Osteoblast (primary cell): ENCODE measurements at regions not wholly inside any gene's neighbourhood (a gene's known extent, or its start where the extent isn't known, plus 50 kb on each side); places are given as distances from the start of the nearest gene placed in this dataset.

ENCODE experiments used
- DNase-seq: peaks from one replicate; pipeline ENCODE4 v3.0.0; 2011; ENCODE audit warnings: low spot score, mixed read lengths; ENCODE audit not compliant: insufficient read length; ENCODE audit errors: missing footprints
- H2AFZ ChIP-seq: 2 replicates; pipeline ENCODE4 v1.6.0; 2011; ENCODE audit warnings: mild to moderate bottlenecking, low read length
- H3K27ac ChIP-seq: 2 replicates; pipeline ENCODE4 v1.5.1; 2011; ENCODE audit warnings: mild to moderate bottlenecking, low read depth, low read length, moderate library complexity
- H3K27me3 ChIP-seq: 2 replicates; pipeline ENCODE4 v1.6.0; 2012; ENCODE audit warnings: mild to moderate bottlenecking, control low read depth, inconsistent platforms, low read length, moderate library complexity; ENCODE audit not compliant: insufficient read depth
- H3K36me3 ChIP-seq: 2 replicates; pipeline ENCODE4 v1.5.1; 2011; ENCODE audit warnings: mild to moderate bottlenecking, low read length, control low read depth, moderate library complexity; ENCODE audit not compliant: insufficient read depth
- H3K4me1 ChIP-seq: 2 replicates; pipeline ENCODE4 v1.5.1; 2011; ENCODE audit warnings: mild to moderate bottlenecking, low read length, control low read depth, moderate library complexity; ENCODE audit not compliant: insufficient read depth
- H3K4me2 ChIP-seq: 2 replicates; pipeline ENCODE4 v1.6.0; 2011; ENCODE audit warnings: mild to moderate bottlenecking, low read length; ENCODE audit not compliant: insufficient read depth
- H3K4me3 ChIP-seq: fragments of 200-600 bp; sonication (generic); 3 replicates; pipeline ENCODE4 v1.5.1; 2012; ENCODE audit warnings: mild to moderate bottlenecking, low read length, inconsistent platforms; ENCODE audit not compliant: insufficient read depth
- H3K79me2 ChIP-seq: 2 replicates; pipeline ENCODE4 v1.6.0; 2012; ENCODE audit warnings: mild to moderate bottlenecking, low read length, control low read depth, inconsistent platforms; ENCODE audit not compliant: insufficient read depth
- H3K9me3 ChIP-seq: 2 replicates; pipeline ENCODE4 v1.5.1; 2011; ENCODE audit warnings: low read depth, low read length, control low read depth
- H4K20me1 ChIP-seq: 2 replicates; pipeline ENCODE4 v1.6.0; 2012; ENCODE audit warnings: mild to moderate bottlenecking, low read length, control low read depth; ENCODE audit not compliant: insufficient read depth
- CTCF ChIP-seq: IDR thresholded peaks from 2 replicates; pipeline ENCODE4 v1.5.1; 2011; ENCODE audit warnings: mild to moderate bottlenecking, low read depth, low read length, moderate library complexity; ENCODE audit errors: extremely low read depth

DNA sequence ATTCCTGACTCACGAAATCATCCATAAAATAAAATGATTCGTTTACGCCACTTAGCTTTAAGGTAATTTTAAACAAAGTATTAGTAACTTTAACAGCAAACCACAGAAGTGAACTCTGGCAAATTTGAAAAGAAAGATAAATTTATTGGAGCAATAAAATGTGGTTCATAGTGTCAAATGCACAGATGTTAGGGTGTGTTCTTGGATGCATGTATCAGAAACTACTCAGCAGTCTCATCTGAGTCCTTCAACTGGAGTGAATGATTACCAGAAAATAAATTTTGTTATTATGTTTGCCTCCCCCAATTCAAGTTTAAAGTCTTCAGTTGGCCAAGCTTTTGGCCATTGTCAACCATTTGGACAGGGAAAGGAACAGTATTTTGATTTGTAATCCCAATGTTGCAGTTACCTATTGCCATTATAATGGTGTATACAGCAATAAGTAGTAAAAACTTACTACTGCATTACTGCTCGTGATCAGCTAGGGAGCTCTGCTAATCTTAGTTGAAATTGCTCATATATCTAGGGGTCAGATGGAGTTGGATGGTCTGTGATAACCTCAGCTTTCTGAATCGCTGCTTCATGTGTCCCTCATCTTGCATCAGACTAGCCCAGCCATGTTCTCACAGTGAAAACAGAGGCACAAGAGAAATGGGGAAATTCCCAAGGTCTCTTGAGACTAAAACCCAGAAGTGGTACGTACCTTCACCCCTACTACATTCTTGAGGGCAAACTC lies 254.6 kb upstream of the KCNIP4 start:
- Histone ChIP-seq H3K27me3 (no peaks in the 10 kb centered on the region), H3K9me3 (no peaks in the 10 kb centered on the region), H3K4me2 (no peak overlapping the region), H2AFZ (no peak overlapping the region), H3K4me3 (no peak overlapping the region), H3K36me3 (no peaks in the 10 kb centered on the region), H3K79me2 (no peaks in the 10 kb centered on the region), H3K4me1 (no peaks in the 10 kb centered on the region), H4K20me1 (no peaks in the 10 kb centered on the region), H3K27ac (no peak overlapping the region)
- TF ChIP-seq CTCF, result no peak
- no peak for DNase-seq

- no peak overlapping the region for H2AFZ ChIP-seq
- no peak for TF ChIP-seq CTCF
- no peak for DNase-seq
Observed at GRCh38 chr4:22202246-22202974, 253.8 kb upstream of the KCNIP4 start.

DNA sequence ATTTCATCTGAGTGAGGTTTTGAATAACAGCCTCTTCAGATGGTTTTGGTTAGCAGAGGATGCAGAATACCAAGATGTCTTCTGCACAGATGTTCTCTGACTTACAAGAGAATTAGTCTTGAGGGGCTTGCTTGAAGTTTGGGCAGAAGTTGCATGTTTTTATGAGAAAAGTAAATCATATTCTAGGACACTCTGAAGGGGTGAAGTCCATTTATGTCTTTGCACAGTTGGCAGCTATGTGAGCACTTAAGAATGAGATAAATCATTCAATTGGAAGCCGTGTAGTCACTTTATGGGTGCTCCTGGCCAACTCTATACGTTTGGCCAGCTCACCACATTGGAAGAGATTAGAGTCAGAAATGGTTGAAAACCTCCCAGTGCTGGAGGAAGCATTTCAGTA lies 252.7 kb upstream of the KCNIP4 start:
- no peak for DNase-seq
- H2AFZ ChIP-seq, result no peak overlapping the region
- H4K20me1 ChIP-seq, result no peaks in the 10 kb centered on the region

More at GRCh38 chr4:22202246-22202974, 253.8 kb upstream of the KCNIP4 start:
- no peak overlapping the region for H3K4me3 ChIP-seq
- H3K4me1 ChIP-seq, result no peaks in the 10 kb centered on the region
- no peak overlapping the region for H3K27ac ChIP-seq
- no peaks in the 10 kb centered on the region for H3K27me3 ChIP-seq
- no peaks in the 10 kb centered on the region for H4K20me1 ChIP-seq
- H3K36me3 ChIP-seq, result no peaks in the 10 kb centered on the region
- H3K9me3 ChIP-seq, result no peaks in the 10 kb centered on the region
- no peak overlapping the region for H3K4me2 ChIP-seq
- no peaks in the 10 kb centered on the region for H3K79me2 ChIP-seq

More for the DNA sequence above, 252.7 kb upstream of the KCNIP4 start:
- Histone ChIP-seq H3K4me3 (no peak overlapping the region), H3K79me2 (no peaks in the 10 kb centered on the region), H3K4me1 (no peaks in the 10 kb centered on the region), H3K4me2 (no peak overlapping the region), H3K27ac (no peak overlapping the region), H3K36me3 (no peaks in the 10 kb centered on the region), H3K27me3 (no peaks in the 10 kb centered on the region), H3K9me3 (no peaks in the 10 kb centered on the region)
- TF ChIP-seq CTCF, result no peak
